ENCODE measurements at regions not wholly inside any gene's neighbourhood (a gene's known extent, or its start where the extent isn't known, plus 50 kb on each side); places are given as distances from the start of the nearest gene placed in this dataset.

- no peak for DNase-seq
- Histone ChIP-seq H3K27ac (no peak overlapping the region), H3K27me3 (no peaks in the 10 kb centered on the region), H3K4me3 (no peak overlapping the region), H3K36me3 (no peaks in the 10 kb centered on the region), H3K4me1 (peaks cover 0 to 7% (median 0%) of the 10 kb centered on the region in 4 donors), H3K9me3 (no peaks in the 10 kb centered on the region)
- ATAC-seq (ENCODE audit: low FRiP score in 2 of 2) = no peak
- no peak for TF ChIP-seq POLR2A (IDR thresholded peaks at IDR 0.05)
- TF ChIP-seq POLR2AphosphoS5 (IDR thresholded peaks at IDR 0.05) = no peak
- no peak for TF ChIP-seq EP300 (IDR thresholded peaks at IDR 0.05)
- WGBS, 2 donors = 87 to 90% methylated on average over 9 of the region's 9 CpGs
Measured at GRCh38 chr2:207352978-207353671, 176.6 kb upstream of the CREB1 start.

GRCh38 chr2:207353836-207354235 lies 175.9 kb upstream of the CREB1 start:
- H3K4me1 ChIP-seq = peaks cover 0 to 7% (median 0%) of the 10 kb centered on the region in 4 donors
- TF ChIP-seq CTCF (IDR thresholded peaks at IDR 0.05) = no peak
- TF ChIP-seq EP300 (IDR thresholded peaks at IDR 0.05) = no peak
- TF ChIP-seq POLR2A (IDR thresholded peaks at IDR 0.05) = no peak
- TF ChIP-seq POLR2AphosphoS5 (IDR thresholded peaks at IDR 0.05) = no peak
- no peak overlapping the region for H3K4me3 ChIP-seq
- H3K27me3 ChIP-seq = no peaks in the 10 kb centered on the region
- DNase-seq = no peak
- H3K9me3 ChIP-seq = no peaks in the 10 kb centered on the region
- 88 to 92% methylated on average over 1 of the region's 1 CpG for WGBS, 2 donors
- no peak for ATAC-seq (ENCODE audit: low FRiP score in 2 of 2)
- no peak overlapping the region for H3K27ac ChIP-seq
- H3K36me3 ChIP-seq = no peaks in the 10 kb centered on the region

- DNase-seq = no peak
- H3K27me3 ChIP-seq = no peaks in the 10 kb centered on the region
- 69 to 71% methylated on average over 1 of the region's 1 CpG for WGBS, 2 donors
- TF ChIP-seq POLR2A (IDR thresholded peaks at IDR 0.05) (no peak), POLR2AphosphoS5 (IDR thresholded peaks at IDR 0.05) (no peak), EP300 (IDR thresholded peaks at IDR 0.05) (no peak), CTCF (IDR thresholded peaks at IDR 0.05) (no peak)
- no peak for ATAC-seq (ENCODE audit: low FRiP score in 2 of 2)
- H3K4me3 ChIP-seq = no peak overlapping the region
- H3K36me3 ChIP-seq = no peaks in the 10 kb centered on the region
- H3K27ac ChIP-seq = no peak overlapping the region
- no peaks in the 10 kb centered on the region for H3K9me3 ChIP-seq
- H3K4me1 ChIP-seq = peaks cover 0 to 7% (median 0%) of the 10 kb centered on the region in 4 donors
Measured at GRCh38 chr2:207354462-207354861, 175.3 kb upstream of the CREB1 start.

- peaks cover 0 to 7% (median 0%) of the 10 kb centered on the region in 4 donors for H3K4me1 ChIP-seq
- ATAC-seq (ENCODE audit: low FRiP score in 2 of 2) = no peak
- H3K9me3 ChIP-seq = no peaks in the 10 kb centered on the region
- H3K36me3 ChIP-seq = no peaks in the 10 kb centered on the region
- no peak overlapping the region for H3K27ac ChIP-seq
- DNase-seq = no peak
- no peak for TF ChIP-seq CTCF (IDR thresholded peaks at IDR 0.05)
- no peak for TF ChIP-seq EP300 (IDR thresholded peaks at IDR 0.05)
- no peak for TF ChIP-seq POLR2A (IDR thresholded peaks at IDR 0.05)
- no peak for TF ChIP-seq POLR2AphosphoS5 (IDR thresholded peaks at IDR 0.05)
- 59 to 64% methylated on average over 1 of the region's 1 CpG for WGBS, 2 donors
- no peak overlapping the region for H3K4me3 ChIP-seq
- H3K27me3 ChIP-seq = no peaks in the 10 kb centered on the region
Measured at GRCh38 chr2:207356567-207356966, 173.2 kb upstream of the CREB1 start.

- no peak for ATAC-seq (ENCODE audit: low FRiP score in 2 of 2)
- Histone ChIP-seq H3K4me3 (no peak overlapping the region), H3K27ac (no peak overlapping the region), H3K36me3 (no peaks in the 10 kb centered on the region), H3K9me3 (no peaks in the 10 kb centered on the region), H3K4me1 (peaks cover 0 to 7% (median 0%) of the 10 kb centered on the region in 4 donors), H3K27me3 (no peaks in the 10 kb centered on the region)
- TF ChIP-seq POLR2A (IDR thresholded peaks at IDR 0.05) = no peak
- no peak for TF ChIP-seq CTCF (IDR thresholded peaks at IDR 0.05)
- TF ChIP-seq EP300 (IDR thresholded peaks at IDR 0.05) = no peak
- DNase-seq = no peak
- WGBS, 2 donors = 90% methylated on average over 2 of the region's 2 CpGs
Measured at GRCh38 chr2:207357216-207357615, 172.5 kb upstream of the CREB1 start.

Data from upper lobe of left lung (tissue), 6 donors.